Right renal pelvis (tissue), 4 donors: ENCODE measurements at regions not wholly inside any gene's neighbourhood (a gene's known extent, or its start where the extent isn't known, plus 50 kb on each side); places are given as distances from the start of the nearest gene placed in this dataset.
A peak's percentile ranks its signal among the peaks of the same experiment; 100 is the strongest.
"Not testable (repeated sequence)": the region's sequence is repeated elsewhere in the genome, so short reads cannot be mapped to it uniquely, and the experiment has no call there.

ENCODE experiments used
- DNase-seq, 4 donors: peaks; one replicate each; pipeline ENCODE4 v3.0.0-alpha.2; 2013; ENCODE audit warnings: low read depth in 4 of 4, low spot score in 3 of 4, missing footprints in 1 of 4

GRCh38 chr9:36521148-36521547 is 51.5 kb upstream of the MELK start:
- DNase-seq, result no peak

DNA sequence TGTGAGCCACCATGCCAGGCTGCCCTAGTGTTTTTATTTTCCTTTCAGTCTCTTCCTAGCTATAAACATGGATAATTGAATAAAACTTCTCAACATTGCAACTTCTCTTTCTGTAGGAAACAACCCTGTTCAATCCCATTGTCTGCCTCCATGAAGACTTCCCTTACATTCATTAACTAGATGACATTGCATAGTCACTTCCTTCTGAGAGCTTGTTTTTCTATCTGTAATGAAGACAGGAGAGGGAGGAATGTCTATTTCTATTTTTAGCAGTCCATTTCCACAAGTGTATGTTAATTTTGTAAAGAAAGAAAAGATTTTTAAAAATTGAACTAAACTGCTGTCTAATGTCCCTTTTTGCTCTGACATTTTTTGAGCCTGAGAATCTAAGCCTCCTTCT is 55.6 kb upstream of the MELK start:
- no peak for DNase-seq

DNA sequence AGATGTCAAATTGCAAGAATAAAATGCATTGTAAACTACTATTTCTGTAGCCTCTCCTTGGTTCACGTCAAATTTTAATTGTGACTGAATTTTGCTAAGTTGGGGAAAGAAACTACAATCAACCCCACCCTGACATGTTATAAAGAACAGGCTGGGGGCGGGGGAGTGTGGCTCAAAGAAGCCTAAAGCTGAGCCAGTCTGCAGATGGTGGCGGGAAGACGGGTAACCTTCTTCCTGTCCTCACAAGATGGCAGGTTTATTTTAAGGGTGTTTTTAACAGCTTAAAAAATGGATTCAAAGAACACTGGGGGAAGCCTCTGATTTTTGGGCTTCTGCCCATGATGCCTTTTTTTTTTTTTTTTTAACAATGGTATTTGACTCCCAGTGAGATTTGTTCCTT is 68.5 kb upstream of the MELK start:
- no peak for DNase-seq

- DNase-seq, result no peak
These were observed 69.3 kb upstream of the MELK start for GRCh38 chr9:36503172-36504088.

GRCh38 chr9:36501727-36502126 is 71.0 kb upstream of the MELK start:
- DNase-seq, result no peak

DNA sequence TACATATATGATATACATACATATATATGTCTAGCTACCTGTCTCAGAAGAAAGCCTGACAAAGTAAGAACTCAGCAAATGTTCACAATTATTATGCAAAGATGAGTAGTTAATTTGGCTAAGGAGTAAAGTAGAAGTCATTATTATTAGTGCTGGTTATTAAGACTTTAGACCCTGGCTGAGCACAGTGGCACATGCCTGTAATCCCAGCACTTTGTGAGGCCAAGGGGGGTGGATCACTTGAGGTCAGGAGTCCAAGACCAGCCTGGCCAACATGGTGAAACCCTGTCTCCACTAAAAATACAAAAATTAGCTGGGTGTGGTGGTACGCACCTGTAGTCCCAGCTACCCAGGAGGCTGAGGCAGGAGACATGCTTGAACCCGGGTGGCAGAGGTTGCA is 71.8 kb upstream of the MELK start:
- not testable (repeated sequence) for DNase-seq

DNA sequence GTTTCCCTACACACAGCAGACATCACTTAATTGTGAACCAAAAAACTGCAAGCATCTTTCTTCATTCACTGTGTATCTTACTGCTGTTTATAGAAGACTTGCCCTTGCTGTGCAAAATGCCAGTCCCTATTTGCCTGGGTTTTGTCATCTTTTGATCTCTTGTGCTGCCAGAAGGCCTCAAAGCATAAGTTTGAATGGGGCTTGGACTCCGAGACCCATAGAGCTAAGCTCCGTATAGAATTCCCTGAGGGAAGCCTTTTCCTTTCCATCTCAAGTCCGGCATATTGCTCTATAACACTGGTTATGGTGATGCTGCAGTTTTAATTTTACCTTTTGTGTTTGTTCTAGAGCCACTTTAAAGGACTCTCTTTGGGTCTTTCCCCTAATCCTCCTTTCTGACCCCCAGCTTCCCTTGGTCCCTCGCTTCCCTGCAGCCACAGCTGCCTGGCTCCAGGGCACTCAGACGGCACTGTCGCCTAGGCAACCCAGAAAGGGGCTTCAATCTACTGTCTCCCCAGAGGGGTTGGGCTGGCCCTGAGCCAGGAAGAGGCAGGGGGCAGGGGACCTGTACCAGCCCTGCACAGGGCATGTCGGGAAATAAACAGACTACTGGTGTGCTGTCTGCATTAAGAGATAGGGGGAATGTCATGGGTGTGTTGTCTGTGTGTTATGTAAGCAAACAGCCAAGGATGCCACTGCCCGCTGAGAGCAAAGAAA is 73.4 kb upstream of the MELK start:
- peak in 2 of 4 donors; percentile 23 to 42 for DNase-seq

GRCh38 chr9:36493564-36493963 is 79.1 kb upstream of the MELK start:
- not testable (repeated sequence) for DNase-seq

GRCh38 chr9:36492865-36493264 is 79.8 kb upstream of the MELK start:
- DNase-seq, result no peak

GRCh38 chr9:36489453-36489852 is 83.2 kb upstream of the MELK start:
- DNase-seq, result no peak

DNA sequence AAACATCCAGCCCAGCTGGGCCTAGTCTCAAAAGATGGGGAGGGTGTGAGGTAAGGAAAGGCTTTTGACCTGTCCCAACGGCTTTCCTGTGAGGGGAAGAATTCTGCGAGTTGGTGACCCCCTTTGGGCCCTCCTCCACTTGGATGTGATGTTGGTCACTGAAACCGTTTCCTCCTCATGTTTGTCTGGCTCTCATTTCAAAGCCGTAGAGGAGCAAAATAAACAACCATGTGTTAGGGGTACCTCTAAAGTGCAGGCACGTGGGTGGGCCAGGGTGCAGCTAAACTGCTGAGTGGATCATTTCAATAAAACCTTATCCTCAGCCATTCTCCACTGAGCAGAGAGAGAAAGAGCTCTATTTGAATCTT is 84.3 kb upstream of the MELK start:
- DNase-seq, result peak in 3 of 4 donors; percentile 25 to 59 (median 55)

GRCh38 chr9:36487482-36488388 is 85.0 kb upstream of the MELK start:
- peak; percentile 74 to 88 (median 84) for DNase-seq

- peak in 1 of 4 donors; percentile 28 for DNase-seq
These were observed 85.7 kb upstream of the MELK start for GRCh38 chr9:36486933-36487481.

GRCh38 chr9:36486329-36486932 is 86.3 kb upstream of the MELK start:
- DNase-seq, result no peak

DNA sequence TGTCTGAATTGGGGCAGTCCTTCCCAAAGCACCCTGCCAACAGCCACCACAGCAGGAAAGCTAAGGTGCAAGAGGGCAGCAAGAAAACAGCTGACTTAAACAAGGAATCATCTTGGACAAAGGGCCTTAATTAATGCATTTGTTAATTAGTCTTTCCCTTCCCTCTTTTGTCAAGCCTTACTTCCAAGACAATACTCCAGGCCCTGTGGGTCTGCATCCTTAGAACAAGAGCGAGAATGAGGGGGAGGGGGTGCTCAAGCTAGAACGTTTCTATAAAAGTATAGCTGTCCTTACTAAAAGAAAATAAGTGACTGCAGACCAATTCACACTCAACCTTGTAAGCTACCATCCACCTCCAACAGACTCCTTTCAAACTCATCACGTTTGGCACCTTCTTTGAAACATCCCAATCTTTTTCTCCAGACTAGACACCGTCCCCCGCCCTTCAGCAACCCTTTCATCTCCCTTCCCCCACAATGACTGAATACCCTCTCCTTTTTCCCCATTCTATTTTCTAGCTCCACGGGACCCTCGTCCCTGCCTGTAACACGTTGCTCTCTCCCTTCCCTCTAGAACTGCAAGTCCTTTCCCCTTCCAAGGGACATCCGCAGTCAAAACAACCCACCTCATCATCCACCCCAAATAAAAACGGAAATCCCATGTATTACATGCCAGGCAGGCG is 85.7 kb upstream of the RNF38 start:
- no peak for DNase-seq

GRCh38 chr9:36484124-36484523 is 84.1 kb upstream of the RNF38 start:
- DNase-seq, result no peak

- DNase-seq, result no peak
These were observed 79.0 kb upstream of the RNF38 start for GRCh38 chr9:36479101-36479500.

GRCh38 chr9:36471359-36471758 is 71.3 kb upstream of the RNF38 start:
- DNase-seq, result no peak

DNA sequence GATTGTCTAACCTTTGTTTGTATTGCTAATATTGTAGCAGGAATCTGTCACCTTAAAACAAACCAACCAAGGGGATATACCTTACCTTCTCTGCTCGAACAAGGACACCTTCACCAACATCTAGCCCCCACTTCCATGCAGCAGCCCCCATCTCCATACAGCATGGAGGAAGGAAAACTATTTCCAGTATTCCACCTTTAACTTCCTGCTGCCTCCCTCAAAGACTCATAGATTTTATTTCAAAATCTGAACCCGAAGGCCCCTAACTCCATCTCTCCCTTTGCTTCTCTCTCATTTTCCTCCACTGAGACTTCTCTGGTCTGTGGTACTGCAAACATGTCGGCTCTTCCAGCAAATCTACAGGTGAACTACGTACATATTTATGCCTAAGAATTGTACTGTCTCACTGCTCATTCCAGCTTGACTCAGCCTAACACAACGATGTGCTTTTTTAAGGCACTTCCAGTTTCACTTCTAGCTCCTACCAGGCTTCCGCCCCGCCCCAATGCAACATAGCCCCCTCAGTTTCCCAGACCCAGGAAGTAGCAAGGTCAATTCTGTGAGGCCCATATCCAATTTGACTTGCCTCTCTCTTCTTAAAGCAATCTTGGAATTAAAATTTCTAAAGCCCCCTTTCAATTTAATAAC is 70.7 kb upstream of the RNF38 start:
- DNase-seq, result no peak
